ENCODE measurements at regions not wholly inside any gene's neighbourhood (a gene's known extent, or its start where the extent isn't known, plus 50 kb on each side); places are given as distances from the start of the nearest gene placed in this dataset.

GRCh38 chr20:60485012-60485760, 527.0 kb downstream of the CDH26 start:
- DNase-seq = no peak

- DNase-seq = no peak
Observed at GRCh38 chr20:60486315-60486714, 528.1 kb downstream of the CDH26 start.

- DNase-seq = no peak
Observed at GRCh38 chr20:60486937-60487336, 528.7 kb downstream of the CDH26 start.

- DNase-seq = no peak
Observed at GRCh38 chr20:60490217-60491050, 532.2 kb downstream of the CDH26 start.

- no peak for DNase-seq
Observed at GRCh38 chr20:60491051-60491581, 532.9 kb downstream of the CDH26 start.

- no peak for DNase-seq
Observed at GRCh38 chr20:60494476-60494875, 536.3 kb downstream of the CDH26 start.

GRCh38 chr20:60497298-60498035, 539.2 kb downstream of the CDH26 start:
- DNase-seq = no peak

- no peak for DNase-seq
Observed at GRCh38 chr20:60500038-60500701, 541.9 kb downstream of the CDH26 start.

- DNase-seq = no peak
Observed at GRCh38 chr20:60501048-60501447, 542.8 kb downstream of the CDH26 start.

GRCh38 chr20:60502881-60503280, 544.7 kb downstream of the CDH26 start:
- DNase-seq = no peak

- DNase-seq = no peak
Observed at GRCh38 chr20:60505423-60505822, 547.2 kb downstream of the CDH26 start.

GRCh38 chr20:60506061-60506460, 547.8 kb downstream of the CDH26 start:
- DNase-seq = no peak

- no peak for DNase-seq
Observed at GRCh38 chr20:60507087-60507694, 549.0 kb downstream of the CDH26 start.

- DNase-seq = no peak
Observed at GRCh38 chr20:60509407-60509806, 551.2 kb downstream of the CDH26 start.

GRCh38 chr20:60510356-60510755, 552.1 kb downstream of the CDH26 start:
- no peak for DNase-seq

GRCh38 chr20:60512443-60512842, 554.2 kb downstream of the CDH26 start:
- no peak for DNase-seq

- DNase-seq = no peak
Observed at GRCh38 chr20:60513141-60513540, 554.9 kb downstream of the CDH26 start.

- no peak for DNase-seq
Observed at GRCh38 chr20:60516442-60516841, 558.2 kb downstream of the CDH26 start.

- no peak for DNase-seq
Observed at GRCh38 chr20:60518022-60518421, 559.8 kb downstream of the CDH26 start.

- DNase-seq = no peak
Observed at GRCh38 chr20:60525397-60525796, 567.2 kb downstream of the CDH26 start.

GRCh38 chr20:60527656-60528055, 569.4 kb downstream of the CDH26 start:
- DNase-seq = no peak

GRCh38 chr20:60528141-60528540, 569.9 kb downstream of the CDH26 start:
- no peak for DNase-seq
